Lower leg skin (tissue), 3 donors: ENCODE measurements at regions not wholly inside any gene's neighbourhood (a gene's known extent, or its start where the extent isn't known, plus 50 kb on each side); places are given as distances from the start of the nearest gene placed in this dataset.

Experiments
- CTCF ChIP-seq, 3 donors: fragments of 450-650 bp; IDR thresholded peaks; one replicate each; pipeline ENCODE4 v1.5.1; 2016; ENCODE audit warnings: antibody characterized with exemption in 3 of 3, mild to moderate bottlenecking in 3 of 3, moderate library complexity in 2 of 3
- POLR2A ChIP-seq, 2 donors: fragments of 450-650 bp; IDR thresholded peaks; one replicate each; pipeline ENCODE4 v1.6.1; 2016 to 2017; ENCODE audit warnings: antibody characterized with exemption in 2 of 2, mild to moderate bottlenecking in 1 of 2, moderate library complexity in 1 of 2

- TF ChIP-seq CTCF (IDR thresholded peaks at IDR 0.05) (no peak), POLR2A (IDR thresholded peaks at IDR 0.05) (no peak)
These were observed 311.2 kb downstream of the SLITRK5 start for GRCh38 chr13:87982400-87982799.
